IgD-negative memory B cell (primary cell): ENCODE measurements at regions not wholly inside any gene's neighbourhood (a gene's known extent, or its start where the extent isn't known, plus 50 kb on each side); places are given as distances from the start of the nearest gene placed in this dataset.

Source experiments
- H3K27ac Mint-ChIP-seq, 3 donors: one replicate each; pipeline ENCODE4 v1.8.0; 2020 to 2022; ENCODE audit warnings: mild to moderate bottlenecking in 3 of 3, mixed read lengths in 3 of 3, moderate library complexity in 1 of 3
- H3K27me3 Mint-ChIP-seq: one replicate; pipeline ENCODE4 v1.8.0; 2021; ENCODE audit warnings: mixed read lengths
- H3K36me3 Mint-ChIP-seq: one replicate; pipeline ENCODE4 v1.8.0; 2020; ENCODE audit warnings: mild to moderate bottlenecking, mixed read lengths
- H3K4me1 Mint-ChIP-seq, 3 donors: one replicate each; pipeline ENCODE4 v1.8.0; 2020 to 2022; ENCODE audit warnings: mixed read lengths in 3 of 3, mild to moderate bottlenecking in 1 of 3
- H3K4me3 Mint-ChIP-seq, 4 donors: one replicate each; pipeline ENCODE4 v1.8.0; 2020 to 2022; ENCODE audit warnings: mild to moderate bottlenecking in 4 of 4, mixed read lengths in 4 of 4, moderate library complexity in 3 of 4
- H3K9me3 Mint-ChIP-seq, 3 donors: one replicate each; pipeline ENCODE4 v1.8.0; 2020 to 2021; ENCODE audit warnings: mixed read lengths in 3 of 3, mild to moderate bottlenecking in 1 of 3

DNA sequence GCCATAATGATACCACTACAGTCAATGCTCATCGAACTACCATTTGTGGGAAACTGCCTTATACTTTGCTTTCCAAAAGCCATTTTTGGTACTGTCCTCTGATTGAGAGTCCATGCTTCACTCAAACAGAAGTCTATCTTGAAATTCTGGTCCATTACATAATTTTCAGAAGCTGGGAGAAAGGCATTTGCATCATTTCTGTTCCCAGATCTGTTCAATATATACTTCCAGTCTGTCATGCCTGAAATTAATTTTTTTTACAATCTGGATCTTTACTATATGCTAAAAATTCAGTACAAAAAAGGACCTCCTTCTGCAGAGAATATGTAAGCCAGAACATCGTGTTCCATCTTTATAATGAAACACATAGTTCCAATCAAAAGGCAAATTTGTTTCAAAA lies 528.9 kb upstream of the MEF2C start:
- H3K27ac Mint-ChIP-seq = no peak overlapping the region
- no peaks in the 10 kb centered on the region for H3K36me3 Mint-ChIP-seq
- no peaks in the 10 kb centered on the region for H3K27me3 Mint-ChIP-seq
- H3K4me3 Mint-ChIP-seq = no peak overlapping the region
- H3K9me3 Mint-ChIP-seq = peaks cover 0 to 1% (median under 1%) of the 10 kb centered on the region in 3 donors
- peaks cover 0 to 4% (median 3%) of the 10 kb centered on the region in 3 donors for H3K4me1 Mint-ChIP-seq

DNA sequence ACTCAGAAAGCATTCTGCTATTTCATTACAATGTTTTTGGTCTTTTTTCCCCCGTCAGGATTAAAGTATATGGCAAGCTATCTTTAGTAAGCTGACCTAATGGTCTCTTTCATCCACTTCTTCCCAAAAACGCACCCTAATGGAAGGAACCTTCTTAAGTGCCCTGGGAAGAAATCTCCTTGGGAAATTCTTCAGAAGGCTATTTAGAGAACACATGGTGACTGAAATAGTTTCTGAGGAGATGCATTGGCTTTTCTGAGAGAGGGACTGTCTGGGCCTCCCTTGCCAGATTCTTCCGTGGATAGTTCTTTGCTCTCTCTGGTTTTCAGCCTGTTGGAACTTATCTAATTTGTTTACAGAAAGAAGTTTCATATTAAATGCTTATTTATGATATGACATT lies 524.1 kb upstream of the MEF2C start:
- Mint-ChIP-seq H3K9me3 (no peaks in the 10 kb centered on the region), H3K27ac (no peak overlapping the region), H3K4me3 (no peak overlapping the region), H3K27me3 (no peaks in the 10 kb centered on the region), H3K36me3 (no peaks in the 10 kb centered on the region), H3K4me1 (peaks cover 0 to 4% (median 3%) of the 10 kb centered on the region in 3 donors)

DNA sequence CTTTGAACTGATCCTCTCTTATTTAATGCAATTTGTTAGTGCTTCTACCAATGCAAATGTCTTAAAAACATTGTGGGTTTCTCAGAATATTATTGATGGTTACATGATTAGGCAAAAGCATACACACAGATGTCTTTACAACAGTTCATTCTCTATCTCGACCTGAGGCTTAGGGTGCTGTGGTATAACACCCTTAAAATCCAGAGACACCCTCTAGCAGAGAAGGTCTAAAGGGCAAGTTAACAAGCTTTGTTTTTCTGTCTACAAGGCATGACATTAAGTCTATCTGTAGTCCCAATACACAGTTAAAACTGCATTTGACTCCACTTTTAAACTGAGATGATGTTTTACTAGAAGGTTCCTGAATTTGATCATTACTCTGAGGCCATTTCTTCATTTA lies 518.7 kb upstream of the MEF2C start:
- Mint-ChIP-seq H3K36me3 (no peaks in the 10 kb centered on the region), H3K27me3 (no peaks in the 10 kb centered on the region), H3K4me1 (peaks cover 10 to 19% (median 10%) of the 10 kb centered on the region in 3 donors), H3K4me3 (no peak overlapping the region), H3K27ac (no peak overlapping the region), H3K9me3 (no peaks in the 10 kb centered on the region)

DNA sequence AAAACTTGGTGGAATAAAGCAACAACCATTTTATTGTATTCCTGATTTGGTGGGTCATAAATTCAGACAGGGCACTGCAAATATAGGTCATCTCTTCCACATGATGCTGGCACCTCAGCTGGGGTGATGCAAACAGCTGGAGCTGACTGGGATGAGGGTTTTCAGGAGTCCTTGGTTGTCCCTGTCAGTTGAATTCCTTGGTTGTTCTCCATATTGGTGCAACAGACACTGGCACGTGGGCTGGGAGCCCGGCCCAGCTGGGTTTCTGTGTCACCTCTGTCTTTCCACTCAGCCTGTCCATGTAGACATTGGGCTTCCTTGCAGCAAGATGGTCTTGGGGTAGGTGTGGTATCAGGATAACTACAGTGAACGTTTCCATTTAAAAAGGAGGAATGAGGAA lies 518.0 kb upstream of the MEF2C start:
- Mint-ChIP-seq H3K27me3 (no peaks in the 10 kb centered on the region), H3K9me3 (no peaks in the 10 kb centered on the region), H3K4me1 (peaks cover 13 to 25% (median 17%) of the 10 kb centered on the region in 3 donors), H3K36me3 (no peaks in the 10 kb centered on the region), H3K27ac (no peak overlapping the region), H3K4me3 (no peak overlapping the region)

DNA sequence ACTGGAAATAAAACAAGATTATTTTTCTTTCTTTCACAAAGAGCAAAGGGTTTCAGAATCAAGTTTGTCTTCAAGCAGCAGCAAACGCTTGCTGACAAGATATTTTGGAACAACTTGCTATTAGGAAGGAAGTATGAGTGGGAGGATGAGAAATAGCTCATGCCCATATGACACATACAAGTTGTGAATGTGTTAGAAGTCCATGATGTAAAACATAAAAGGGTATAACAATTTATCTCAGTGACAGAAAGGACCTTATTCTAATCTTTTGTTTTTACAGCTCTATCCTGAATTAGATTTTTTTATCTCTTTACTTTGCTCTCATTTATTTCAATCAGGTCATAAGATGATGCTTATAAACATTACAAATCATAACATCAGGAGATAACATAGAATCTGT lies 516.6 kb upstream of the MEF2C start:
- Mint-ChIP-seq H3K9me3 (no peaks in the 10 kb centered on the region), H3K4me1 (peaks cover 21 to 35% (median 25%) of the 10 kb centered on the region in 3 donors), H3K4me3 (no peak overlapping the region), H3K27me3 (no peaks in the 10 kb centered on the region), H3K36me3 (no peaks in the 10 kb centered on the region), H3K27ac (no peak overlapping the region)

DNA sequence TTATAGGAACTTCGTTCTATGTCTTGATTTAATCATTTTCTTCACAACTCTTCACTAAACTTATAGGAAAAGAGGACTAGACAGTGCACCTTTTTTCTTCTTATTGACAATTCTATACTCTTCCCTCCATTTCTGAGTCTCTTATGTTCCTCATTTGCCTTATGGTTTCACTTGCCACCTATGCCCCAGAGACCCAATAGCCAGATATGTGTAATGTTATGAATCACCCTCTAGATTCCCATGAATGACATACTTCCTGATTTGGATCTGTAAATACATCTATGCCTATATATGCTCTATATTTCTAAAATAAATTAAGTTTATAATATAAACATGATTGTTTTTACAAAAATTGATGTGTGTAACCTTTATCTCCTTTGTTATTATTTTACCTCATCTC lies 514.1 kb upstream of the MEF2C start:
- Mint-ChIP-seq H3K4me3 (peak overlapping the region in 2 of 4 donors; percentile 30 to 65), H3K27ac (peak overlapping the region; percentile 18 to 25 (median 21)), H3K9me3 (no peaks in the 10 kb centered on the region), H3K36me3 (no peaks in the 10 kb centered on the region), H3K4me1 (peaks cover 21 to 35% (median 25%) of the 10 kb centered on the region in 3 donors), H3K27me3 (no peaks in the 10 kb centered on the region)

DNA sequence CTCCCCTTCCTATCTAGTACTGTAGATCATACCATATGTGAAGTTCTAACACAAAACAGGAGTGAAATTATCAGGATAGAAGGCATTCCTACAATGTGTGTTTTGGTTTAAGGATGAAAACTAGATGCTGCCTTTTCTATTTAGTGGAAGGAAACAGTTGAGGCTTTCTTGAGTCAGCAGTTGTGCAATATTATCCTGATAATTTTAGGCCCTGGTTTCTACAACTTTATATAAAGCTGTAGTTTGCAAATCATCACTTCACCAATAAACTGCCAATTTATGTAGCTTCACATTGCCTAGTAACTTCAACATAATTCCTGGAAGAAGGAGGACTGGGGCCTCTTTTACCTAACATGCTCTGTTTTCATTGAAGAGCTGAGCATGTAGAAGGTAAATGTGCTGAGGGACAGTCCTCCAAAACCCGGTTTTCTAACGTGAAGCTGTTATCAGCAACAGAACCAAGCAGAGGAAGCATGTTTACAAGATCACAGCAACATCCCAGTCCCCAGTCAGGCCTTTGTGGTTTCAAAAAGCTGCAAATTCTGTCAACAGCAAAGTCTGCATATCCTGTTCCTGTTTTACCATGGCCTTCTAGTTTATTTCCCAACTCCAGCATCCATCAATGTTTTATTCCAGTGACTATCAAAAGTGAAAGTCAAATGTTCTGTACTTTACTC lies 513.4 kb upstream of the MEF2C start:
- H3K27me3 Mint-ChIP-seq = no peaks in the 10 kb centered on the region
- H3K27ac Mint-ChIP-seq = peak overlapping the region; percentile 18 to 25 (median 24)
- H3K4me1 Mint-ChIP-seq = peaks cover 21 to 35% (median 25%) of the 10 kb centered on the region in 3 donors
- H3K4me3 Mint-ChIP-seq = peak overlapping the region; percentile 2 to 30 (median 10)
- no peaks in the 10 kb centered on the region for H3K9me3 Mint-ChIP-seq
- no peaks in the 10 kb centered on the region for H3K36me3 Mint-ChIP-seq

DNA sequence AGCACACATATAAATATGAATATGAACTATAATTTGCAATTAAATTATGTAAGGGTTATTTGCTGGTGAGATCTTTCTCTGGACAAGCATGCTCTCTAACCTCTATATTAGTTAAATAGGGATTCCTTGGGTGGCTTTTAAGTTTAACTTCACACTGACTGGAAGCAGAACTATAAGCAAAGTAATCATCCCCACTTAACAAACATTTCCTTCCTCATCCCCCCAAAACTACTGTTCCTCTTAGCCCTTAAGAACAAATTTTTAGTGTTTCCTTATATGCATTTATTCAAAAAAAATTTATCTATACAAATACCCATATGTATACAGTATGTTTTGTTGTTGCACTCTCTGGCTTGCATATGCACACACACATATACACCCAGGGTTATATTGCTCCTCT lies 512.1 kb upstream of the MEF2C start:
- Mint-ChIP-seq H3K27ac (peak overlapping the region in 2 of 3 donors; percentile 17 to 25), H3K4me1 (peaks cover 21 to 35% (median 25%) of the 10 kb centered on the region in 3 donors), H3K27me3 (no peaks in the 10 kb centered on the region), H3K4me3 (no peak overlapping the region), H3K9me3 (no peaks in the 10 kb centered on the region), H3K36me3 (peaks cover under 1% of the 10 kb centered on the region)

DNA sequence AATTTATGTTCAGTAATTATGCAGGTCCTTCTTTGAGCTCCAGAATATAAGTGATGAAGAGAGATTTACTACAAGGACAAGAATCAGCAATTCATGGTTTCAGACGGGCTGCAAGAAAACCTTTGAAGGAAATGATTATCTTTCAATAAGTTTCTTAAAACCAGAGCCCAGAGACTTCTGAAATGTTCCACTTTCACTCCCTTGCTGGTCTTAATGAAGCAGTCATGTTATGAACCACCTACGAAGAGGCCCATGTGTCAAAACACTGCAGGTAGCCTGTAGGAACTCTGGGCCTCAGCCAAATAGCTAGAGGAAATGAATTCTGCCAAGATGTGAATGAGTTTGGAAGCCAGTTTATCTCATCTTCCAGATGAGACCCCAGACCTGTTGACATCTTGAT lies 505.9 kb upstream of the MEF2C start:
- Mint-ChIP-seq H3K4me1 (peaks cover 0 to 4% (median 0%) of the 10 kb centered on the region in 3 donors), H3K27me3 (no peaks in the 10 kb centered on the region), H3K9me3 (no peaks in the 10 kb centered on the region), H3K27ac (peak overlapping the region in 1 of 3 donors; percentile 3), H3K36me3 (peaks cover 3% of the 10 kb centered on the region), H3K4me3 (no peak overlapping the region)

DNA sequence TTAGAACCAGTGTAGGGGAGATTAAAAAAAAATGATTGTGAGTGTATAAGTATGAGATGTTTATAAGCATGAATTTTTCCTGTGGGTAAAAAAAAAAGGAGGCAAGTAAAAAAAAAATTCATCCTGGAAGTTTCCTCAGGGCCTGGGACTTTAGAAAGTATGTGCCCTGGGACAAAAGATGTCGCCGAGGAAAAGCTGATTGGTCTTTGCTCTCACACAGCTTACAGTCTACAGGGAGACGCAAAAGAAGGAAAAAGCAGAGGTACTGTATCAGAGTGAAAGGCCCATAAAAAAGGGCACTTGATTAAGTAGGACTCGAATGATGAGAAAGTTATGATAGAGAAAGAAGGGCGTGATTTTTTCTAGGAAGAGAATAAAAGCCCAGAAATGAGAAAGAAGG lies 501.4 kb upstream of the MEF2C start:
- Mint-ChIP-seq H3K4me3 (no peak overlapping the region), H3K4me1 (peaks cover 0 to 5% (median 0%) of the 10 kb centered on the region in 3 donors), H3K9me3 (no peaks in the 10 kb centered on the region), H3K36me3 (peaks cover 2% of the 10 kb centered on the region), H3K27ac (no peak overlapping the region), H3K27me3 (no peaks in the 10 kb centered on the region)

DNA sequence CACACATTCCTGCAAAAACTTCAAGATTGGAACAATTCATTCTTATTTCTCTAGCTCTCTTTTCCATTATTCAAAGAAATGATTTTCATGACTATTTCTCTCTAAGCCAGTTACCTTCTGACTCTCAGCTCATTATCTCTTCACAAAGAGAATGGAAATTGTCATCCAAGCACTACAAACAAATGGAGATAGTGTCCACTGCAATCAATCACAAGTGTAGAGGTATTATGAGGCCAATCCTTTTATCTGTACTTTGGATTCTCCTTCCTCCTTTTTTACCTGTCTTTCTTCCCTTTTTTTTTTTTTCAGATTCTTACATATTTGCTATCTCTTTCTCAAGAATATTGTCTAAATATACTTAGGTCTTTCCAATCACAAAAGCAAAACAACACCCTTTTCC lies 497.7 kb upstream of the MEF2C start:
- Mint-ChIP-seq H3K4me3 (no peak overlapping the region), H3K9me3 (no peaks in the 10 kb centered on the region), H3K27me3 (no peaks in the 10 kb centered on the region), H3K36me3 (peaks cover 2% of the 10 kb centered on the region), H3K4me1 (peaks cover 0 to 1% (median 0%) of the 10 kb centered on the region in 3 donors), H3K27ac (no peak overlapping the region)

DNA sequence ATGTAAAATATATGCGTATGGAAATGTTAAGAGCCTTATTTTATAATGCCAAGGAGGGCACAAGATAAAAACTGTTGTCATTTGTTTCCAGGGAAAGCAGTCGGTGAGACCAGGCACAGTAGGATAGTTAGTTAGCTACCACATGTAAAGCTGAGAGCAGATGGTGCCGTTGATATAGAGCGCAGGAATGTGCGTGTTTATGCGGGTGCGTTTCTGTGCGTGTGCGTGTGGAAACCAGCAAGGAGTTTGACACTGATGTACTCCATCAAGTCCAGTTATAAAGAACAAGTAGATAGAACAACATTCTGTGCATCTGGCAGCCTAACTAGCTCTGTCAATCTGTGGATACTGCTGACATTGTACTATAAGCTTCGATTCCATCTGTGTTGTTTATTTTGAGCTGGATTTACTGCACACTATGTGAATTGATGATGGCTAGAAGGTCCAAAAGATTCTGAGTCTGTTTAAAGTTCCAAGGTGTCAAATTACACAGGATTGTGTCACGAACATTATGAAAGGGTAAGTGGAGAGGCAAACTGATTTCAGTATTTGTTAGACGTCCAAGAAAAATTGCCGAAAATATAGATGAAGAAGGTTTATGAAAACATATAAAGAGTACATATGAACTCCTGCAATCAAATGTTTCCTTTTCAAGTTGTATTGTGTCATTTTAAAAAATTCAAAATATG lies 494.9 kb upstream of the MEF2C start:
- Mint-ChIP-seq H3K36me3 (peaks cover 2% of the 10 kb centered on the region), H3K4me1 (peaks cover 1 to 8% (median 2%) of the 10 kb centered on the region in 3 donors), H3K9me3 (no peaks in the 10 kb centered on the region), H3K27me3 (no peaks in the 10 kb centered on the region), H3K4me3 (no peak overlapping the region), H3K27ac (no peak overlapping the region)

DNA sequence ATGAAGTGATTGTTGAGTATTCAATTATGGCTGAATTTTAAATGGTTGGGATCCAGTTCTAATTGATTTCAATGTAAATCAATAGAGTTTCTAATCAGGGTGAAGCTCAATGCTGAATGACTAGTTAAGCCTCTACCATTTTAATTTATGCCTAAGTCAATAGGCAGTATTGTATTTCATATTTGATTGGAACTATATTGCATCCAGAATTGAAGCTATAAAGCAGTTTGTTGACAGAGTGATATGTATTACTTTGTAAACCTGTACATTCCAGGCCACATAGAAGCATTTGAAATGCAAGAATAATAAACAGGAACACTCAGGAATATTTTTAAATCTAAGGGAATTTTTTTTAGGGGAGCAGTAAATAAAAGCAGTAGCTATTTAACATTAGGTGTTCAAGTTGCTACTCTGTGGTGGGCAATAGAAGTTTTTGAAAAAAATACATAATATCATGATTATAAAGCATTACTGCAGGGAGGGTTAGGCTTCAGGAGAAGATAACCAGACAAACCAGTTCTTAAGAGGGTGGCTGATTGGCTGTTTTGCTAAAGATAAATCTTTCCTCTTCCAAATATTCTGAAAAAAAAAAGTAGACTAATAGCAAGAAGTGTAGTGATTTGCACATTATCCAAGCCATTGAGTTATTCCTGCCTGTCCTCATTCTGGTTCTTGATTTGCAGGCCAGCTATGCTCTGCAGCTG lies 492.0 kb upstream of the MEF2C start:
- Mint-ChIP-seq H3K4me1 (peaks cover 0 to 8% (median 5%) of the 10 kb centered on the region in 3 donors), H3K27me3 (no peaks in the 10 kb centered on the region), H3K36me3 (no peaks in the 10 kb centered on the region), H3K9me3 (no peaks in the 10 kb centered on the region), H3K27ac (no peak overlapping the region), H3K4me3 (no peak overlapping the region)

DNA sequence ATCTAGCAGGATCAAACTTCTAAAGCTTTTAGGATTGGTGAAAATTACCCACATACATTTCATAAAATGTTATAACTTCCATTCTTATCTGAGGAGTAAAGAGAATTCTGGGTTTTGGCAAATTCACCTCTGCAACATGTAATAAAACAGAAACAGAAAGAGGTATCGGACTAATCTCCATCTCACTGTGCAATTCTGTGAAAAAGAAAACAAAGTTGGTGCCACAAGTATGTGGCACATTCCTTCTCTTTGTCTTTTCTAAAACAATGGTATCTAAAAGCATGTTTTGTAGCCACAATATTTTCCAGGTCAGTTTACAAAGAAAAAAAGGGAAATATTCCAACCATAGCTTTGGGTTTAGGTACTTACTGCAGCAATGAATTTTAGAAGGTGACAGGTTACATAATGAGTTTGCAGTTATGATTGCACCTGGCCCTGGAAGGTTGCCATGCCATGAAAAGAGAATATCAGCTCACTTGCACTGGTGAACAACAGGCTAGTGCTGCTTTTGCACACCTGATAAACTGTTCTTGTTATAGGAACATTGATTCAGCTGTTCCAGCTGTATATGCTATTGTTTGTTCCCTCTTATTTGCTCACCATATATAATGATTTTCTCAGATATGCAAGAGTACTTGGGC lies 491.3 kb upstream of the MEF2C start:
- H3K27ac Mint-ChIP-seq = no peak overlapping the region
- H3K27me3 Mint-ChIP-seq = no peaks in the 10 kb centered on the region
- H3K4me1 Mint-ChIP-seq = peaks cover 0 to 8% (median 5%) of the 10 kb centered on the region in 3 donors
- no peaks in the 10 kb centered on the region for H3K36me3 Mint-ChIP-seq
- H3K4me3 Mint-ChIP-seq = no peak overlapping the region
- peaks cover 0 to 2% (median 0%) of the 10 kb centered on the region in 3 donors for H3K9me3 Mint-ChIP-seq

DNA sequence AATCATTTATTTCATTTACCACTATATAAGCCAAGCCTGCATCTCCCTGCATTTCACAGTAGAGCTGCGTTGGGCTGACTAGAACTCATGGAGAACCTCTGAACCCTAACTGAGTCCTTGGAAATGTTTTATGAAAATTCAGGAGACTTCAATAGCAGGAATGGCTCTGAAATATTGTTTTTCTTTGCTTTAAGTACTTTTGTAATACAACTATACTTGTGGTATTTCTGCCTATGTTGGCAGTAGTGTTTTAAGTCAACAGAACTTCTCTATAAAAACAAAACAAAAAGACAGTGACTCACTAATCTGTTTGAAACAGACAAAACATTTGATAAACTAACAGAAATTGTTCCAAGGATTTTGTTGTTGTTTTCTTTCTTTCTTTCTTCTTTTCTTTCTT lies 489.2 kb upstream of the MEF2C start:
- no peak overlapping the region for H3K27ac Mint-ChIP-seq
- H3K9me3 Mint-ChIP-seq = peaks cover 0 to 3% (median 3%) of the 10 kb centered on the region in 3 donors
- peaks cover 0 to 8% (median 5%) of the 10 kb centered on the region in 3 donors for H3K4me1 Mint-ChIP-seq
- no peaks in the 10 kb centered on the region for H3K27me3 Mint-ChIP-seq
- no peak overlapping the region for H3K4me3 Mint-ChIP-seq
- no peaks in the 10 kb centered on the region for H3K36me3 Mint-ChIP-seq
